Loucy (cell line): ENCODE measurements at regions not wholly inside any gene's neighbourhood (a gene's known extent, or its start where the extent isn't known, plus 50 kb on each side); places are given as distances from the start of the nearest gene placed in this dataset.

Experiments
- CTCF ChIP-seq: fragments of 200-600 bp; sonication (generic); conservative IDR thresholded peaks from 2 replicates; pipeline ENCODE4 v1.5.1; 2014; ENCODE audit warnings: mild to moderate bottlenecking, antibody characterized with exemption, low read length
- EZH2phosphoT487 ChIP-seq: fragments of 200-600 bp; IDR thresholded peaks from 2 replicates; pipeline ENCODE4 v1.6.1; 2018; ENCODE audit warnings: antibody characterized with exemption, mild to moderate bottlenecking, moderate library complexity, borderline replicate concordance

- no peak for TF ChIP-seq CTCF
- no peak for TF ChIP-seq EZH2phosphoT487
These were observed 599.5 kb upstream of the DPP6 start for GRCh38 chr7:153452661-153453060.
